ENCODE measurements at regions not wholly inside any gene's neighbourhood (a gene's known extent, or its start where the extent isn't known, plus 50 kb on each side); places are given as distances from the start of the nearest gene placed in this dataset.
"Not testable (repeated sequence)": the region's sequence is repeated elsewhere in the genome, so short reads cannot be mapped to it uniquely, and the experiment has no call there.

DNA sequence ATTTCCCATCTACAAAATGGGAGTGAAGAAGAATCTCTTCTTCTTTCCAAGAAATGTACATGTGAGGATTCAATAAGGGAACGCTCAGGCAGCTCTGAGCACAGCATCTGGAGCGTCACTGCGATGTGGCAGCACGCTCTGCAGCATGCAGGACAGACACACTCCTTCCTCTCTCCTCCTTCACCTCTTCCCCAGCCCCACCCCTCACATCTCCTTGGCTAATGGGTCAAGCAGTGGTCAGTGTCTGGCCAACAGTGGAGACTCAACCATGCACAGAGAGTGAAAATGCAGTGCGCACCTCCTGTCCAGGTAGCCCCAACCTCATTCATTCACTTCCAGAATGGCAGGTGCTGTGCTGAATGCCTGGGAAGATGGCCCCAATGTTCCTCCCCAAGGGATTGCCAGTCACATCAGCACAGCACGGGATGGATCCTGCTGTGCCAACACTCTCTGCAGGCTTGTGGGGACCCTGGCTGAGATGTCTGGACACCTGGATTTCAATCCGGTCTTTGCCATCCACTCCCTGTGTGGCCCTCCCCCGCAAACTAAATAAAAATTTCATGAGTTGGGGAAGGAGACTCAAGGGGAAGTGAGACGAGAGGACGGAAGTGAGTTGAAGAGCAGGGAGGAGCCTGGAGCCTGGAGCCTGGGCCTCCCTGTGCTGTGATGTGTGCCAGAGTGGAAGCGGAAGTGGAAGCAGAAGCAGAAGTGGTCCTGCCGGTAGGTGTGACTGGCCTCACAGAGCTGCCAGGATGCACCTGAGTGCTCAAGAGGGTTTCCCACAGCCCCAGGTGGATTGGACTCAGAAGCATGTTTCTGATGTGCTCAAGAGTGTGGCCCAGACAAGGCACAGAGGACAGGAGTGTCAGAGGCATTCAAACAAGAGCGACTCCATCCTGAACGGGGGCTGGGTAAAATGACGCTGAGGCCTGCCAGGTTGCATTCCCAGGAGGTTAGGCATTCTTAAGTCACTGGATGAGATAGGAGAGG is 163.9 kb downstream of the SMAD6 start:
- no peak for DNase-seq

DNA sequence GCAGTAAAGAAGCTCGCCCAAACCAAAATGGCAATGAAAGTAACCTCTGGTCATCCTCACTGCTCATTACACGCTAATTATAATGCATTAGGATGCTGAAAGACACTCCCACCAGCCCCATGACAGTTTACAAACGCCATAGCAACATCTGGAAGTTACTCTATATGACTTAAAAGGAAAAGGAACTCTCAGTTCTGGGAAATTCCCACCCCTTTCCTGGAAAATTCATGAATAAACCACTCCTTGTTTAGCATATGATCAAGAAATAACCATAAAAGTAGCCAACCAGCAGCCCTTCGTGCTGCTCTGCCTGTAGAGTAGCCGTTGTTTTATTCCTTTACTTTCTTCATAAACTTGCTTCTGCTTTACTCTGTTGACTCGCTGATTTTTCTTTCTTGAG is 164.6 kb downstream of the SMAD6 start:
- no peak for DNase-seq

DNA sequence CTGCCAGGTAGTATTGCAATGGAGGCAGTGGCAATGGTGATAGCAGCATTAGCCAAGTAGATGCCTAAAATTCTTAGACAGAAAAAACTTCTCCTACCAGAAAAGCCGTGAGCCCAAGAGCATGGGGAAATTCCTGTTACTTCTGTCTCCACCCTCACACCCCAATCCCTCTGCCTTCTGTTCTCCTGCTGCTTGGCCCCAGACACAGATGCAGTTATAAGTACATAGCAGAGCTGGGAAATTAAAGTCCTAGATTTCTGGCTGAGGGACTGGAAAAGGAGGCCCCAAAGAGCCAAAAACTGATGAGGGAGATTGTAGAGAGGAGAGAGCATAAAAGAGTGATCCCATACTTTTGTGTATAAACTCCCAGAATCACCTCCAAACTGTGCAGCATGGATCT is 166.9 kb downstream of the SMAD6 start:
- DNase-seq: no peak

DNA sequence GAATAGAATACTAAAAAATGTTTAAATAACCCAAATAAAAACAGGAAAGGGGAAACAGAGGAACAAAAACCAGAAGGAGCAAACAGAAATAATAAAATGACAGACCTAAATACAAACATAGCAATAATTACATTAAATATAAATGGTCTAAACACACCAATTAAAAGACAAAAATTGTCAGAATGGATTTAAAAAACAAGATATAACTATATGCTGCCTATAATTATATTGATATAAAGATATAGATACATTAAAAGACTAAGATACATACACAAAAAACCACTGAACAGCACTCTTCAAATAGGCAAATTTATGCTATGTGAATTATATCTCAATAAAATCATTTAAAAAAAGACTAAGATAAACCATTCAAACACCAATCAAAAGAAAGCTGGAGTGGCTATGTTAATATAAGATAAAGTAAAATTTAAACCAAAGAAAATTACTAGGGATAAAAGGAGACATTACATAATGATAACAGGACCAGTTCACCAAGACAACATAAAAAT is 168.9 kb downstream of the SMAD6 start:
- no peak for DNase-seq

DNA sequence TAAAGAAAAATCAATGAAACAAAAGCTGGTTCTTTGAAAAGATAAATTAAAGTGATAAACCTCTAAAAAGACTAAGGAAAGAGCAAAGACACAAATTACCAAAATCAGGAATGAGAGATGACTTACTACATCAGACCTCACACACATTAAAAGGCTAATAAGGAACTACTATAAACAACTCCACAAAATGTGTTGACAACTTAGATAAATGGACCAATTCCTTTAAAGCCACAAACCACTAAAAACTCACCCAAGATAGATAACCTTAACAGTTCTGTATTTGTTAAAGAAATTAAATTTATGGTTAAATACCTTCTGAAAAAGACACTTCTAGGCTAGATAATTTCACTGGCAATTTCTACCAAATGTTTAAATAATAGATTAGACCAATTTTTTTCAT is 170.4 kb downstream of the SMAD6 start:
- no peak for DNase-seq

DNA sequence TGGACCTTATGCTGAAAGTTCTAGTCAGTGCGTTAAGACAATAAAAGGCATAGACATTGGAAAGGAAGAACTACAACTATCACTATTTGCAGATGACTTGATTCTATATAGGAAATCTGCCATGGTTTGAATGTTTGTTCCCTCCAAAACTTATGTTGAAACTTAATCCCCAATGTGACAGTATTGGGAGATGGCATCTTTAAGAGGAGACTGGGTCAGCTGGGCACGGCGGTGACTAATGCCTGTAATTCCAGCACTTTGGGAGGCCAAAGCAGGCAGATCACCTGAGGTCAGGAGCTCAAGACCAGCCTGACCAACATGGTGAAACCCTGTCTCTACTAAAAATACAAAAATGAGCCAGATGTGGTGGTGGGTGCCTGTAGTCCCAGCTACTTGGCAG is 171.3 kb downstream of the SMAD6 start:
- DNase-seq: not testable (repeated sequence)

DNA sequence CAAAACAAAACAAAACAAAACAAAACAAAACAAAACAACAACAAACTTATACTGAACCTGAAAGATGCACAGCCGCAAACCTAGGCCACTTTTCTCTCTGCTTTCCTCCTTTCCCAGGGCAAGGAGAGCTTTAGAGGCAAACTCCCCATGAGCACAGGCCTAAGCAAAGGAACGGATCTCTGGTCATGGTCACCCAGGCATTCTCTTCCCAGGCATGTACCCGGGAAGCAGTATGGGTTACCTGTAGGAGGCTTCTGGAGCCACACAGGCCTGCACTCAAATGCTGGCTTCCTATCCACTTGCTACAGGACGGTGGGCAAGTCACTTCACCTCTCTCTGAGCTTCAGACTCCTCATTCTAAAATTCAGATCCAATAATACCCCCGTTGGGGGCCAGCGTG is 171.8 kb downstream of the SMAD6 start:
- no peak for DNase-seq

DNA sequence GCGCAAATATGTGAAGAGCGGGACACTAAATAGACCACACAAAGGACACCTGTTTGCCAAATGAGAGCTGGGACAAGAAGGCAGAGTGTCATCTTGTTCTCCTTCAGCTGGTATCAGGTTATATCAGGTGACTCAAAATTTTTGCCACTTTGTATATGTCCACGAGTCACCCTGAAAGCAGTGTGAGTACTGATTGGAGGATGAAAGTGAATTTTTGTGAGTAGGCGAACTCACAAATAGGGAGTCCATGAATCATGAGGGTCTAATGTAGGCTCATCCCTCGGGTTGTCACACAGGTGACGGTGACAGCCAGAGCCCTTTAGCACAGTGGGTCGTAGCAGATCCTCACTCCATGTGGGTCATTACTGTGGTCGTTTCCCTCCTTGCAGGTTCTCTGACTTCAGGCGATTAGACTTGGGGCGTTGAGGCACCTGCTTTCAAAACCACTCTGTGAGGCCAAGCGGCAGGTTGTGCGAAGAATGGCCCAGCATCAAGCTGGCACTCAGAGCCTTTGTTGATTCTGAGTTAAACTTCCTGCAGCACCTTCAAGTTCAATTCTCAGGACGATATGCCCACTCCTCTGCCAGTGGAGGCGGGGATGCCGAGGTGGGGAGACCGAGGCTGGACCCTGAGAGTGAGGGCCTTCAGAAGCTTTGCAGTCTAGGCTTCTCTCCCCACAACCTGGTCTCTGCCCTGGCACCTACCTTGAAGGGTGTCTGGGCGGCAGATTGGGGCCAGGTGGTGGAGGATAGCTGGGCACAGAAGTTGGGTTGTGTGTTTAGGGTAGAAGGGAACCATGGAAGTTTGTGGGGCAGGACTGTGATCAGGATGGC is 173.8 kb downstream of the SMAD6 start:
- no peak for DNase-seq

DNA sequence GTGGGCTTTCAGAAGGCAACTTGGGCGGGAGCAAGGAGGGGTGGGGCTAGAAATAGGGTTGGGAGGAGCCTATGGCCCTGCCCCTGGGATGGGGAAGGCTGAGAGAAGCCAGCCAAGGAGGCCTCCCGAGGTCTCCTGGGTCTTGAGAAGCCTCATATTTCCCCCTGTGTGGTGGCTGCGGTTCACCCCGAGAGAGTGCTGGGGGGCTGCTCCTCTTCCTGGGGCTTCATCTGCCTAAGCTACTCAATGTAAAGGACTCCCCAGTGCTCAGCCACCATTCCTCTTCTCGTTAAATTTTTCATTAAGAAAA is 174.3 kb downstream of the SMAD6 start:
- DNase-seq: no peak

DNA sequence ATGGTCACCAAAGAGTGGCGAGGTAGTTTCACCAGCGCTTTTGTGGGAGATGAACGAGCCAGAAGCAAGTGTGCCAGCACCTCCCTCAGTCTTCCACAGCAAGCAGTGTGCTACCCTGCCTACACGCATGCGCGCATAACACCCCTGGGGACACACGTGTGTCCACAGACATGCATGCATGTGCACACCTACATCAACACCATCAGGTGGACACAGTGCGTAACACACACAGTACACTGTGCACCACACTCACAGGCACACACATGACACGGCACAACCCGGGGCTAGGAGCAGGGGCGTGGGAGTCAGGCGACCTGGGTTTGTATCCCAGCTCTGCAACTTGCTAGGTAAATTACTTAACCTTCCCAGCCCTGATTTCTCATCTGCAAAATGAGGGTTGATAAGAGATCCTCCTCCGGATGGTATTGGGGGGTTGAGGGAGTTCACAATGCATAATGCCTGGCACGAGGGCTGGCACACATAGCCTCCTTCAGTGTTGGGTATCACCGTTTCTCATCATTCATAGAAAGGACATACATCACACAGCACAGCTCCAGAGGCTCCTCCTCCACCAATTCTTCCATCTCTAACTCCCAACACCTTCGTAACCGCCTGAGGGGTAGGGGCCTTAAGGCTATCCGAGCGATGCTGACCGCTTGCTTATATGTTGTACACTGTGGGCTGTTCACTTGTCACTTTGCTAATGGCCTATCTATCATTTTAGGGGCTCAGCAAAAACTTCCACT is 174.9 kb downstream of the SMAD6 start:
- DNase-seq: no peak

DNA sequence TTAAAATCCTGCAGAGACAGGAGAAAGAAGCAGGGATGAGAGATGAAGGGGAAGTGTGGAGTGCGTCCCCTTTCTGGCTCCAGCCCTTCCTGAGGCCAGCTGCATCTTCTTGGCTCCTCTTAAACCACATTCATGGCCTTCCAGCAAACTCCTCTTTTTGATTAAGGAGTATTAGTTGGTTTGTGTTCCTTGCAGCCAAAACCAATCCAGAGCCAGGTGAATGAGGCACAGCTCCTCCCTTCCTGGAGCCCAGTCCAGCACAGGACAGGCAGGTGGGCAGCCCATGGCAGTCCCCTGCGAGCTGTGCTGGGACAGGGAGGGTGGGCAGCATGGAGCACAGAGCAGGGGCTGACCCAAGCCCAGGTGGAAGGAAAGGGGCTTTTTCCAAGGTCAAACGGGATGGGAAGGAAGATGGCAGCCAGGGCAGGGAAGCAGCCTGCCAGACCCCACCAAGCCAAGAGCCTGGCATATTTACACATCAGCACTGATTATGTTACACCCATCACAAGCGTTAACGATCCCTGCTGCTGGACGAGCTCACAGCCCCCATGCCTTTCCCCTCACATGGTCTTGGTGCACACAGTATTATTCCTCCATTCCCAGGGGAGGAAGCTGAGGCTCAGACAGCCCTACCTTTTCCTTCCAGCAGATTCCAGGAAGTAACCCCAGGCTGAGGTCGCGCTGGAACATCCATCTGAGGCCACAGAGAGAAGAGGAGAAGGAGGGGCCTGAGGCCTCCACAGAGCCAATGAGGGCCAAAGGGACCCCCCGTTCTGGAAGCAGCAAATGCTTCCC is 175.6 kb downstream of the SMAD6 start:
- no peak for DNase-seq

DNA sequence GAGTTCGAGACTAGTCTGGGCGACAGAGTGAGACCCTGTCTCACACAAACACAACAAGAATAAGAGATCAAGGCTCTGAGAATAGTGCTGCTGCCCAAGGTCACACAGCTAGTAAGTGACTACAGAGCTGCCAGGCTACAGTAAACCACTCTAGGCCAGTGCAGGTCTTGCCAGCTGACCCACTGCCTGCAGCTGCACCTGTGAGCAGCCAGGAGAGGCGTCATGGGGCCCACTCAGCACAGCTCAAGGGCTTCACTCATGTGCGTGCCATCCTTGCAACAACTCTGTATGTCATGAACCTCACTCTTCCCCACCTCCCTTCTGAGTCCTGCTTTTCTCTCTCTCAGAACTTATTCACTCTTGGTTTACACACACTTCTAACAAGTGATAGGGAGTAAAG is 176.7 kb downstream of the SMAD6 start:
- peak; percentile 15 for DNase-seq

DNA sequence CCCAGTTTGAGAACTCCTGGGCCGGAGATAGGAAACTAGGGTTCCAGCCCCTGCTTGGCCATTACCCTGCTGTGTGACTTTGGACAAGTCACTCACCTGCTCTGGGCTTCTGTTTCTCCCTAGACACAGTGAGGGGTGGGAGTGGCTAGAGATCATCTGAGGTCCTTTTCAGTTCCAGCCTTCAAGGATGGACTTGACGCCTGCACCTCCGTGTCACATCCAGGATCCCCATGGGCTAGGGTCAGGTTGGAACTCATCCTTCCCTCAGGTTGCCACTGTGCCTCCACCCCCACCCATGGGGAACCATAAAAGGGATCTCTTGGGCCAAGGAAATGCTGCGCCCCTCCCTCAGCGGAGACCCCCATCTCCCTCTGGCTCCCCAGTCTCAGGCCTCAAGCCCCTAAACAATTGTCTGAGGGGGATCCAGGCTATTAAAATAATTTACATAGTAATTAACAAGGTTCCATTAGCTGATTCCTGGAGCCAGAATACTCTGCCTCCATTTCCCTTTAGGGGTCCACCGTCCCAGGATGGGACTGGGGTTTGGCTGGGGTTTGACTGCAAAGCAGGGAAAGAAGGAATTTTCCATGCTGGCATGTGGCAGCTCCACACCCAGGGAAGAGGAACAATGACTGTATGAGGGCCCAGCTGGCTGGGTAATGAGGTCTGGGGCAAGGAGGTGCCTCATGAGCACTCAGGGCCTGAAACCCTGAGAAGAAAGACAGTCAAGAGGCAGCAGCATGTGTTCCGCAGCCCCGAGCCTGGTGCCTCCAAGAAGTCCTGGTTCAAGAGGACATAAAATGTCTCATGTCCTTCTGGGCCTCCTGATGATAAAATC is 177.7 kb downstream of the SMAD6 start:
- DNase-seq: no peak

DNA sequence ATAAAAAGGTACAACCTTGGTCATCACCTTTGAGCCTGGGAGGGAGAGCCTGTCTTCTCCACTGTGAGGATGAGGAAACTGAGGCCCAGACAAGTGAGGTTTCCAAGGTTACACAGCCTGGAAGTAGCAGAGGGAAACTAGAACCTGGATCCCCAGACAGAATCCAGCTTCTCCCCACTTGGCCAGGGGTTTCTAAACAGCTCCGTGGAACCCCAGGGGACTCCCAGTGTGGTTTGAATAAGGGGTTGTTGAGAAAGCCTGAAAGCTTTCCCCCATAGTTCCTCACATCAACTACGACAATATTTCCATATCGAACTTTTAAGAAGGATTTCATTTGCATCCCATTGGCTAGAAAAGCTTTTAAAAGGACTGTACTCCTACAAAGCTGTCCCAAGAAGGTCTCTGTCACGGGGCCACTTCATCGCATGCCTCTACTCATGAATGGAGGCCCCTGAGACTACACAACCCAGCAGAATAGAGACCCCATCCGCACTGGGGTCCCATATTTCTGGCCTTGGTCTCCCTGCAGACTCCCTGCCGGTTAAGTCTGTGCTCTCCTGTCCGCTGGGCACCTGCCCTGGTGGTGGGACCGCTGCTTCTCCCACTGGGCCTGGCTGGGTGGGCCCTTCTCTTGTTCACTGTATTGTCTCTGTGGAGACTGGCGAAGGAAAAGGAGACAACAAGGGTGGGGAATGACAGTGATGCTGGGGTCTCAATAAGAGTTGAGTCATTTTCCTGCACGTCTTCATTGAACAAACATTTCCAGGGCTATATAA is 178.5 kb downstream of the SMAD6 start:
- DNase-seq: no peak

DNA sequence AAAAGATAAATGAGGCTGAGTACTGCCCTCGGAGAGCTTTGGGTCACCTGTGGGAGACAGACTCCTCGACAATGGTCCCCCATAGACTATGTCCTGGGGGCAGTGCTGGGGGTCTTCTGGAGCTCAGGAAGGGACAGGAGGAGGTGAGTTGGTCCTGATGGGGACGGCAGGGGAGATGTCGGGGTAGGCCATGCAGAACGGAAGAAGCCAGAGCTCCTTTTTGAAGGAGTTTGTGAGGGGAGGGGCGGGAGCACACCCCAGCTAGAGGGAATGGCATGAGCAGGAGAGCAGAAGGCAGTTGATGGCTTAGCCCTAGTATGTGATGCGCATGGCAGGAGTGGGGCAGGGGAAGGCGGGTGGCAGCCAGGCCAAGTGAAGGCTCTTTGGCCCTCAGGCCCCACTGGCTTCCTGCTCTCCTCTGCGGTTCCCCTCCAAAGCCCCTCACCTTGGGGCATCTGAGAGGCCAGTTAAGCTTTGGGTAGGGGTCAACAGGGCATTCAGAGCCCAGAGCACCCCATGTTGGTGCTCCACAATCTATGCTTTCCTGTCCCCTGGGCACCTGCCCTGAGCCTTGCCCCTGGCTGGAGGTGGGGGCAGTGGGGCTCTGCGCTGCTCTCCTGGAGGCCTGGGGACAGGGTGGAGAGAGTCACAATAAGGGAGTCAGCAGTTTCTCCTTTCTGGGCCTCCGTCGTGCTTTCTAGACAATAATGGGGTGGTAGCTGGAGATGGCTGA is 179.3 kb downstream of the SMAD6 start:
- DNase-seq: no peak

DNA sequence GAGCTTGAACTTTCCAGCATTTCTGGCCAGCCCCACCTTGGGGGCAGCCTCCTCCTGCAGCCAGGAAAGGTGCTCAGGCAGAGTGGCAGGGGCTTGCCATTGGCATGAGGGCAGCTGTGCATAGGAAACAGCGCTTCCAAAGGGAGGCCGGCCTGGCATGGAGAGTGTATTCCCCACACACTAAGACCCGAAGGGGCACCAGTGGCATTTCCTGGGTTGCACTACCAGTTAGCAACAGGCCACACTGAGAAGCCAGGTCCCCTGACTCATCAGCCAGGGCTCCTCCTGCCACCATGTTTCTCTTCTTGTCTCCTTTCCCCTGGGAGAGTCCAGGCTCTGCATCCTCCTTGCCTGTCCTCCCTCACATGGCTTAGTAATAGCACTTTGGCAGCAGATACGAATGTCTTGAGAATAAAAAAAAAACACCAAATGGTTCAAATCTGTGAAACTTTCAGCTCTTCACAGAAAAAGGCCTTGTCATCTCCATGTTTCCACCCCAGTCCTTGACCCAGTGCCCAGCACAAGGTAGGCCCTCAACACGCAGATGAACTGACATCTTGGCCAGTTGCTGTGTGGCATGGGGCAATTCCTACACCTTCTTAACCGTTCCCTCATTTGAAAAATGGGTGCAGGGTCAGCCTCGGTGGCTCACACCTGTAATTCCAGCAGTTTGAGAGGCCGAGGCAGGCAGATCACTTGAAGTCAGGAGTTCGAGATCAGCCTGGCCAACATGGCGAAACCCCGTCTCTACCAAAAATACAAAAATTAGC is 180.4 kb downstream of the SMAD6 start:
- DNase-seq: no peak

DNA sequence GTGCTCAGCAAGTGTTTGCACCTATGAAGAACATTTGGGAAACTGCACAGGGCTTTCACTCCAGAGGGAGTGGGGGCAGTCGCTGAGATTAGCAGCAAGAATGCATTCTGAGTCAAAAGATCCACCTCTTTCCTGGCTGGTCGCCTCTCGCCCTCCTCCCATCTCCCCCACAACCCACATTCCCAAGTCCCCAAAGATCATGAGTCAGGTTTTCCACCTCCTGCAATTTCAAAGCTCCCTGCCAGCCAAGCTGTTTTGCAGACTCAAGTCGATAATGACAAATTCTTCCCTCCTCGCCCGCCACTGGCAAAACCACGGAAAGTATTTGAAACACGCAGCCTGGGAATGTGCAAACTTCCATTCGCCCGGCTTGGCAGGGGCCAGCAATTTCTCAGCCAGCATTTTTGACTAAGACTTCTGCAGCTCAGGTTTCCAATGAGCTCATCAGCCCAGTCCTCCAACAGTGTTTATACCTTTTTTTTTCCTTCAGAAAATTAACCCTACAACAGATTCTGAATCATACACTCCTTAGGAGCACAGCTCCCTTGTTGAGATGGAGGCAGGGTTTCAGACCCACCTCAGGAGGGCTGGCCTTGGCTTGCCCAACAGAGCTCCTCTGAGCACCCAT is 181.4 kb downstream of the SMAD6 start:
- DNase-seq: no peak

DNA sequence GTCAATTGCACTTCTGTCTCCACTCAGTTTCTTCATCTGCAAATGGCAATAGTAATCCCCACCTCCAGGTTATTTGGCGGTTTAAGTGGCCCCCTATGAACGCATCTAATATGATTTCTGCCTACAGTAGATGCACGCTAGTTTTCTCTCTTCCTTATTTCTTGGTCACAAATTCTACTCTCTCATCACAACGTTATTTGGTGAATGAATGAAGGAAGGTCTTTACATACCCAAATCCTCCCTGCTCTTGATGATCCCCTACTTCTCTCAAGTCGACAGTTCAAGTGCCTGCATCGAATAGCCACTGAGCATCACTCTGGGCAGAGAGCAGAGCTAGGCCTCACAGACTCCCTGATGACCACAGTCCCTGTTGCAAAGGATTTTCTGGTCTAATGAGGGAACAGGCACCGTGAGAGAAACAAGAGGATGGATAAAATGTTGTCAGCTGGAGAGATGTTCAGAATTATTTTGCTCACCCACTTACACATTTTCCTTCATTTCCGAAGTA is 181.2 kb upstream of the SMAD3 start:
- no peak for DNase-seq
